Progenitor cell of endocrine pancreas (in vitro differentiated cells): ENCODE measurements at regions not wholly inside any gene's neighbourhood (a gene's known extent, or its start where the extent isn't known, plus 50 kb on each side); places are given as distances from the start of the nearest gene placed in this dataset.
A peak's percentile ranks its signal among the peaks of the same experiment; 100 is the strongest.
"Not testable (repeated sequence)": the region's sequence is repeated elsewhere in the genome, so short reads cannot be mapped to it uniquely, and the experiment has no call there.

Source experiments
- DNase-seq: peaks from one replicate; pipeline ENCODE4 v3.0.0; 2021; ENCODE audit warnings: low spot score; ENCODE audit not compliant: unreplicated experiment
- H3K27ac Mint-ChIP-seq: 2 replicates; pipeline ENCODE4 v1.8.0; 2021; ENCODE audit warnings: mild to moderate bottlenecking, moderate library complexity, mixed read lengths
- H3K27me3 Mint-ChIP-seq: 2 replicates; pipeline ENCODE4 v1.8.0; 2021; ENCODE audit warnings: mixed read lengths
- H3K36me3 Mint-ChIP-seq: 2 replicates; pipeline ENCODE4 v1.8.0; 2022; ENCODE audit warnings: mixed read lengths; ENCODE audit not compliant: insufficient read depth
- H3K4me1 Mint-ChIP-seq: 2 replicates; pipeline ENCODE4 v1.8.0; 2021; ENCODE audit warnings: low read depth, mixed read lengths
- H3K4me3 Mint-ChIP-seq: 2 replicates; pipeline ENCODE4 v1.8.0; 2021; ENCODE audit warnings: low read depth, mild to moderate bottlenecking, moderate library complexity, mixed read lengths
- H3K9me3 Mint-ChIP-seq: 2 replicates; pipeline ENCODE4 v1.8.0; 2021; ENCODE audit warnings: low read depth, mixed read lengths
- CTCF ChIP-seq: fragments of 200-600 bp; sonication (generic); IDR thresholded peaks from one replicate; pipeline ENCODE4 v1.5.0; 2021; ENCODE audit warnings: antibody characterized with exemption, mild to moderate bottlenecking; ENCODE audit not compliant: unreplicated experiment

GRCh38 chr13:100789968-100790367, 115.4 kb upstream of the TMTC4 start:
- Mint-ChIP-seq H3K27ac (no peak overlapping the region), H3K4me3 (no peak overlapping the region), H3K36me3 (no peaks in the 10 kb centered on the region), H3K27me3 (no peaks in the 10 kb centered on the region), H3K9me3 (peaks cover 8% of the 10 kb centered on the region), H3K4me1 (peaks cover 5% of the 10 kb centered on the region)
- TF ChIP-seq CTCF, result no peak
- DNase-seq, result no peak

- Mint-ChIP-seq H3K4me3 (no peak overlapping the region), H3K4me1 (peaks cover 5% of the 10 kb centered on the region), H3K9me3 (peaks cover 8% of the 10 kb centered on the region), H3K36me3 (no peaks in the 10 kb centered on the region), H3K27ac (peak overlapping the region; percentile 51), H3K27me3 (no peaks in the 10 kb centered on the region)
- TF ChIP-seq CTCF, result no peak
- no peak for DNase-seq
Observed at GRCh38 chr13:100789481-100789880, 114.9 kb upstream of the TMTC4 start.

- TF ChIP-seq CTCF, result no peak
- Mint-ChIP-seq H3K27ac (no peak overlapping the region), H3K36me3 (no peaks in the 10 kb centered on the region), H3K27me3 (no peaks in the 10 kb centered on the region), H3K4me3 (no peak overlapping the region), H3K4me1 (peaks cover 5% of the 10 kb centered on the region), H3K9me3 (peaks cover 8% of the 10 kb centered on the region)
- DNase-seq, result no peak
Observed at GRCh38 chr13:100789025-100789424, 114.4 kb upstream of the TMTC4 start.

GRCh38 chr13:100788540-100788939, 113.9 kb upstream of the TMTC4 start:
- peaks cover 8% of the 10 kb centered on the region for H3K9me3 Mint-ChIP-seq
- DNase-seq, result no peak
- TF ChIP-seq CTCF, result no peak
- H3K4me1 Mint-ChIP-seq, result peaks cover 5% of the 10 kb centered on the region
- no peak overlapping the region for H3K4me3 Mint-ChIP-seq
- H3K27me3 Mint-ChIP-seq, result no peaks in the 10 kb centered on the region
- no peaks in the 10 kb centered on the region for H3K36me3 Mint-ChIP-seq
- H3K27ac Mint-ChIP-seq, result no peak overlapping the region

GRCh38 chr13:100787899-100788298, 113.3 kb upstream of the TMTC4 start:
- Mint-ChIP-seq H3K36me3 (no peaks in the 10 kb centered on the region), H3K4me1 (peaks cover 5% of the 10 kb centered on the region), H3K9me3 (peaks cover 8% of the 10 kb centered on the region), H3K4me3 (no peak overlapping the region), H3K27ac (no peak overlapping the region), H3K27me3 (no peaks in the 10 kb centered on the region)
- no peak for TF ChIP-seq CTCF
- no peak for DNase-seq

GRCh38 chr13:100776686-100777085, 102.1 kb upstream of the TMTC4 start:
- H3K27me3 Mint-ChIP-seq, H3K4me3 Mint-ChIP-seq, H3K27ac Mint-ChIP-seq, H3K36me3 Mint-ChIP-seq, H3K9me3 Mint-ChIP-seq, DNase-seq, H3K4me1 Mint-ChIP-seq: not testable (repeated sequence)
